GM12864 (cell line): ENCODE measurements at regions not wholly inside any gene's neighbourhood (a gene's known extent, or its start where the extent isn't known, plus 50 kb on each side); places are given as distances from the start of the nearest gene placed in this dataset.

Experiments used
- DNase-seq: peaks from one replicate; pipeline ENCODE4 v3.0.0-alpha.2; 2011; ENCODE audit warnings: low read depth
- H3K4me3 ChIP-seq: 2 replicates; pipeline ENCODE4 v1.5.1; 2011; ENCODE audit warnings: mild to moderate bottlenecking, low read depth, low read length, control low read depth
- CTCF ChIP-seq: IDR thresholded peaks from 2 replicates; pipeline ENCODE4 v1.5.1; 2011; ENCODE audit warnings: low read depth, mild to moderate bottlenecking, moderate library complexity, low read length, control low read depth, inconsistent platforms; ENCODE audit errors: missing control alignments

- no peak for TF ChIP-seq CTCF
- DNase-seq = no peak
- no peak overlapping the region for H3K4me3 ChIP-seq
Observed at GRCh38 chr9:95770653-95771131, 104.8 kb upstream of the ERCC6L2 start.

- no peak overlapping the region for H3K4me3 ChIP-seq
- TF ChIP-seq CTCF = no peak
- no peak for DNase-seq
Observed at GRCh38 chr9:95769909-95770433, 105.5 kb upstream of the ERCC6L2 start.

- no peak for TF ChIP-seq CTCF
- H3K4me3 ChIP-seq = no peak overlapping the region
- DNase-seq = no peak
Observed at GRCh38 chr9:95769473-95769872, 106.0 kb upstream of the ERCC6L2 start.

- DNase-seq = no peak
- no peak overlapping the region for H3K4me3 ChIP-seq
- TF ChIP-seq CTCF = no peak
Observed at GRCh38 chr9:95766906-95767305, 108.6 kb upstream of the ERCC6L2 start.

GRCh38 chr9:95764533-95765319, 110.8 kb upstream of the ERCC6L2 start:
- no peak overlapping the region for H3K4me3 ChIP-seq
- no peak for DNase-seq
- no peak for TF ChIP-seq CTCF

GRCh38 chr9:95763983-95764382, 111.5 kb upstream of the ERCC6L2 start:
- DNase-seq = no peak
- H3K4me3 ChIP-seq = no peak overlapping the region
- no peak for TF ChIP-seq CTCF

GRCh38 chr9:95763006-95763405, 112.5 kb upstream of the ERCC6L2 start:
- no peak for DNase-seq
- H3K4me3 ChIP-seq = no peak overlapping the region
- TF ChIP-seq CTCF = no peak
